K562 (cell line): ENCODE measurements at regions not wholly inside any gene's neighbourhood (a gene's known extent, or its start where the extent isn't known, plus 50 kb on each side); places are given as distances from the start of the nearest gene placed in this dataset.

ENCODE experiments used
- ARID1B ChIP-seq: fragments of 450-650 bp; IDR thresholded peaks from 2 replicates; pipeline ENCODE4 v1.6.1; 2016; ENCODE audit warnings: antibody characterized with exemption, mild to moderate bottlenecking, inconsistent platforms
- BRCA1 ChIP-seq, 2 experiments: fragments of 450-650 bp in 1 of 2; sonication (generic) in 1 of 2; formaldehyde crosslinking in 1 of 2; IDR thresholded peaks; 2 replicates each; pipeline versions ENCODE4 v1.5.0 to v1.6.1; 2017 to 2020; ENCODE audit warnings: mild to moderate bottlenecking in 1 of 2, missing genetic modification reagents in 1 of 2
- CEBPB ChIP-seq: fragments of 450-650 bp; IDR thresholded peaks from 2 replicates; pipeline ENCODE4 v1.6.1; 2016; ENCODE audit warnings: missing genetic modification characterization, missing compliant biosample characterization
- CTBP1 ChIP-seq: fragments of 450-650 bp; IDR thresholded peaks from 2 replicates; pipeline ENCODE4 v1.6.1; 2016; ENCODE audit warnings: borderline replicate concordance
- FOSL1 ChIP-seq: fragments of 200-800 bp; sonication (Bioruptor generic); conservative IDR thresholded peaks from 2 replicates; pipeline ENCODE4 v1.6.1; 2016; ENCODE audit warnings: missing genetic modification characterization, missing compliant biosample characterization
- FOXP4 ChIP-seq: sonication (generic); formaldehyde crosslinking; IDR thresholded peaks from 2 replicates; pipeline ENCODE4 v1.8.0; 2022; ENCODE audit warnings: mild to moderate bottlenecking, missing genetic modification reagents, borderline replicate concordance
- GATAD2B ChIP-seq: fragments of 450-650 bp; IDR thresholded peaks from 2 replicates; pipeline ENCODE4 v1.6.1; 2017; ENCODE audit warnings: mild to moderate bottlenecking, borderline replicate concordance
- PTBP1 ChIP-seq: fragments of 200-400 bp; formaldehyde crosslinking; IDR thresholded peaks from 2 replicates; pipeline ENCODE4 v1.6.1; 2017; ENCODE audit warnings: low read depth, low read length
- RBM14 ChIP-seq: fragments of 200-400 bp; formaldehyde crosslinking; IDR thresholded peaks from 2 replicates; pipeline ENCODE4 v1.6.1; 2018; ENCODE audit warnings: low read depth, mild to moderate bottlenecking, low read length, moderate library complexity, borderline replicate concordance; ENCODE audit not compliant: insufficient read depth
- SUPT5H ChIP-seq: fragments of 450-650 bp; IDR thresholded peaks from 2 replicates; pipeline ENCODE4 v1.6.1; 2016
- TOE1 ChIP-seq, 2 experiments: fragments of 450-650 bp in 1 of 2; sonication (generic) in 1 of 2; formaldehyde crosslinking in 1 of 2; IDR thresholded peaks; 2 replicates each; pipeline versions ENCODE4 v1.7.1 to v1.8.0; 2016 to 2022; ENCODE audit warnings: borderline replicate concordance in 2 of 2, mild to moderate bottlenecking in 2 of 2, antibody characterized with exemption in 1 of 2, inconsistent platforms in 1 of 2, low read depth in 1 of 2, missing genetic modification reagents in 1 of 2, moderate library complexity in 1 of 2
- ZFP36 ChIP-seq: fragments of 150-350 bp; IDR thresholded peaks from 2 replicates; pipeline ENCODE4 v1.6.1; 2018; ENCODE audit warnings: low read length, low read depth; ENCODE audit not compliant: partially characterized antibody
- ZNF316 ChIP-seq: fragments of 450-650 bp; IDR thresholded peaks from 2 replicates; pipeline ENCODE4 v1.6.1; 2016
- ZNF592 ChIP-seq: fragments of 450-650 bp; IDR thresholded peaks from 2 replicates; pipeline ENCODE4 v1.6.1; 2017; ENCODE audit warnings: antibody characterized with exemption, mild to moderate bottlenecking
- ZNF780A ChIP-seq: fragments of 250-450 bp; sonication (Bioruptor Pico); IDR thresholded peaks from 2 replicates; pipeline ENCODE4 v1.5.0; 2021; ENCODE audit warnings: mild to moderate bottlenecking
- TF ChIP-seq, protein P1 (sequence below), 2 experiments: fragments of 450-650 bp in 1 of 2; sonication (generic) in 1 of 2; formaldehyde crosslinking in 1 of 2; IDR thresholded peaks in 1 of 2; conservative IDR thresholded peaks in 1 of 2; 2 replicates each; pipeline versions ENCODE4 v1.6.1 to v1.8.1; 2016 to 2023; ENCODE audit warnings: mild to moderate bottlenecking in 2 of 2, moderate library complexity in 2 of 2, inconsistent platforms in 1 of 2, missing genetic modification reagents in 1 of 2
- TF ChIP-seq, protein P2 (sequence below): sonication (generic); formaldehyde crosslinking; IDR thresholded peaks from 2 replicates; pipeline ENCODE4 v1.8.0; 2022; ENCODE audit warnings: missing genetic modification reagents, mild to moderate bottlenecking, borderline replicate concordance
- TF ChIP-seq, protein P3 (sequence below): fragments of 450-650 bp; IDR thresholded peaks from 2 replicates; pipeline ENCODE4 v1.6.1; 2018; ENCODE audit warnings: mild to moderate bottlenecking, low read depth; ENCODE audit not compliant: partially characterized antibody

GRCh38 chr7:81159402-81159801, 240.6 kb upstream of the SEMA3C start (continued):
- TF ChIP-seq PTBP1: no peak
- no peak for TF ChIP-seq SUPT5H
- TF ChIP-seq ZNF316: no peak
- no peak for TF ChIP-seq ZNF780A (CRISPR knock-in tag)
- TF ChIP-seq ARID1B: peak; percentile 28; the same call in 1 of the 2 replicates
- TF ChIP-seq, protein P1, sequence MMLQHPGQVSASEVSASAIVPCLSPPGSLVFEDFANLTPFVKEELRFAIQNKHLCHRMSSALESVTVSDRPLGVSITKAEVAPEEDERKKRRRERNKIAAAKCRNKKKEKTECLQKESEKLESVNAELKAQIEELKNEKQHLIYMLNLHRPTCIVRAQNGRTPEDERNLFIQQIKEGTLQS (IDR thresholded peaks at IDR 0.05): peak; percentile 75
- TF ChIP-seq, protein P1 (CRISPR knock-in tag; conservative IDR thresholded peaks at IDR 0.05): no peak
- no peak for TF ChIP-seq TOE1 (IDR thresholded peaks at IDR 0.05; ENCODE audit: borderline replicate concordance)
- TF ChIP-seq TOE1 (CRISPR knock-in tag; IDR thresholded peaks at IDR 0.05; ENCODE audit: borderline replicate concordance, low read depth): no peak
- no peak for TF ChIP-seq CEBPB (tag)
- TF ChIP-seq CTBP1: peak; percentile 50; the same call in 1 of the 2 replicates
- TF ChIP-seq FOSL1: peak; percentile 88
- TF ChIP-seq BRCA1 (IDR thresholded peaks at IDR 0.05): no peak
- no peak for TF ChIP-seq BRCA1 (CRISPR knock-in tag; IDR thresholded peaks at IDR 0.05)
- TF ChIP-seq, protein P2, sequence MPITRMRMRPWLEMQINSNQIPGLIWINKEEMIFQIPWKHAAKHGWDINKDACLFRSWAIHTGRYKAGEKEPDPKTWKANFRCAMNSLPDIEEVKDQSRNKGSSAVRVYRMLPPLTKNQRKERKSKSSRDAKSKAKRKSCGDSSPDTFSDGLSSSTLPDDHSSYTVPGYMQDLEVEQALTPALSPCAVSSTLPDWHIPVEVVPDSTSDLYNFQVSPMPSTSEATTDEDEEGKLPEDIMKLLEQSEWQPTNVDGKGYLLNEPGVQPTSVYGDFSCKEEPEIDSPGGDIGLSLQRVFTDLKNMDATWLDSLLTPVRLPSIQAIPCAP (CRISPR knock-in tag): no peak
- TF ChIP-seq ZFP36: no peak
- TF ChIP-seq ZNF592: 0 out of 2 replicates have a peak, but pooled peaks have one; percentile 15
- TF ChIP-seq RBM14: no peak
- TF ChIP-seq GATAD2B: no peak
- no peak for TF ChIP-seq FOXP4
- TF ChIP-seq, protein P3, sequence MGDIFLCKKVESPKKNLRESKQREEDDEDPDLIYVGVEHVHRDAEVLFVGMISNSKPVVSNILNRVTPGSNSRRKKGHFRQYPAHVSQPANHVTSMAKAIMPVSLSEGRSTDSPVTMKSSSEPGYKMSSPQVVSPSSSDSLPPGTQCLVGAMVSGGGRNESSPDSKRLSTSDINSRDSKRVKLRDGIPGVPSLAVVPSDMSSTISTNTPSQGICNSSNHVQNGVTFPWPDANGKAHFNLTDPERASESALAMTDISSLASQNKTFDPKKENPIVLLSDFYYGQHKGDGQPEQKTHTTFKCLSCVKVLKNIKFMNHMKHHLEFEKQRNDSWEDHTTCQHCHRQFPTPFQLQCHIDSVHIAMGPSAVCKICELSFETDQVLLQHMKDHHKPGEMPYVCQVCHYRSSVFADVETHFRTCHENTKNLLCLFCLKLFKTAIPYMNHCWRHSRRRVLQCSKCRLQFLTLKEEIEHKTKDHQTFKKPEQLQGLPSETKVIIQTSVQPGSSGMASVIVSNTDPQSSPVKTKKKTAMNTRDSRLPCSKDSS: no peak
